ENCODE measurements at regions not wholly inside any gene's neighbourhood (a gene's known extent, or its start where the extent isn't known, plus 50 kb on each side); places are given as distances from the start of the nearest gene placed in this dataset.

DNA sequence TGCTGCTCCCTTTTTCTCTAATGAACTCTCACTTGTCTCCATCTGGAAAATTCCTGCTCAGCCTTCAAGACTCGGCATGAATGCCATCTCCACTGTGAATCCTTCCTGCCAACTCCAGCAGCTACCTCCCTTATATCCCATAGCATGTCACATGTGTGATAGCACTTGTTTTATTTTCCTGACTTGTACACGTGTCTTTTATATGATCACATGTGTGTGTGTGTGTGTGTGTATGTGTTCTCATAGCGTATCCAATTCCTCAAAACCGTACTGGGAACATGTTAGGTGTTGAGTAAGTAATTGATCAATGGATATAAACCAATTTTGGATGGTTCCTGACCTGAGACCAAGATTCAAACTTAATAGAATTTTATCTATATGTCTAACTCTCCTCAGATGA lies 1107.7 kb downstream of the GALC start:
- peaks cover 0 to 1% (median 0%) of the 10 kb centered on the region in 4 donors for H3K9me3 ChIP-seq (ENCODE audit: control insufficient read depth in 4 of 4, low read length in 3 of 4)
- TF ChIP-seq RXRA (IDR thresholded peaks at IDR 0.05) (no peak), FOXA2 (IDR thresholded peaks at IDR 0.05) (no peak), JUND (IDR thresholded peaks at IDR 0.05) (no peak), CTCF (IDR thresholded peaks at IDR 0.05; ENCODE audit: low read depth, low read length, missing input control) (no peak), YY1 (IDR thresholded peaks at IDR 0.05) (no peak), HNF4G (IDR thresholded peaks at IDR 0.05) (no peak), FOXA1 (IDR thresholded peaks at IDR 0.05) (no peak), GABPA (IDR thresholded peaks at IDR 0.05 in 1 of 2, conservative IDR thresholded peaks at IDR 0.05 in 1 of 2) (no peak), REST (IDR thresholded peaks at IDR 0.05) (no peak), NR2F2 (IDR thresholded peaks at IDR 0.05) (no peak), RAD21 (IDR thresholded peaks at IDR 0.05) (no peak)
- TF ChIP-seq, protein P1, sequence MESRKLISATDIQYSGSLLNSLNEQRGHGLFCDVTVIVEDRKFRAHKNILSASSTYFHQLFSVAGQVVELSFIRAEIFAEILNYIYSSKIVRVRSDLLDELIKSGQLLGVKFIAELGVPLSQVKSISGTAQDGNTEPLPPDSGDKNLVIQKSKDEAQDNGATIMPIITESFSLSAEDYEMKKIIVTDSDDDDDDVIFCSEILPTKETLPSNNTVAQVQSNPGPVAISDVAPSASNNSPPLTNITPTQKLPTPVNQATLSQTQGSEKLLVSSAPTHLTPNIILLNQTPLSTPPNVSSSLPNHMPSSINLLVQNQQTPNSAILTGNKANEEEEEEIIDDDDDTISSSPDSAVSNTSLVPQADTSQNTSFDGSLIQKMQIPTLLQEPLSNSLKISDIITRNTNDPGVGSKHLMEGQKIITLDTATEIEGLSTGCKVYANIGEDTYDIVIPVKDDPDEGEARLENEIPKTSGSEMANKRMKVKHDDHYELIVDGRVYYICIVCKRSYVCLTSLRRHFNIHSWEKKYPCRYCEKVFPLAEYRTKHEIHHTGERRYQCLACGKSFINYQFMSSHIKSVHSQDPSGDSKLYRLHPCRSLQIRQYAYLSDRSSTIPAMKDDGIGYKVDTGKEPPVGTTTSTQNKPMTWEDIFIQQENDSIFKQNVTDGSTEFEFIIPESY (IDR thresholded peaks at IDR 0.05) = no peak
- no peaks in the 10 kb centered on the region for H3K36me3 ChIP-seq (ENCODE audit: control insufficient read depth in 4 of 4, insufficient read depth in 3 of 4, low read depth in 1 of 4, low read length in 3 of 4)
- H3K9ac ChIP-seq (ENCODE audit: low read depth in 1 of 2, low read length in 2 of 2) = no peak overlapping the region
- 87% methylated on average over 4 of the region's 4 CpGs for WGBS
- no peak overlapping the region for H3K4me3 ChIP-seq (ENCODE audit: low read depth in 1 of 3, low read length in 3 of 3)
- no peaks in the 10 kb centered on the region for H3K27me3 ChIP-seq (ENCODE audit: control insufficient read depth in 4 of 4, insufficient read depth in 4 of 4, low read length in 3 of 4)
- no peaks in the 10 kb centered on the region for H3K4me1 ChIP-seq (ENCODE audit: control insufficient read depth in 4 of 4, insufficient read depth in 4 of 4, low read length in 3 of 4)
- DNase-seq (ENCODE audit: low spot score) = no peak
- H3K27ac ChIP-seq (ENCODE audit: low read depth in 1 of 2, low read length in 2 of 2) = no peak overlapping the region

GRCh38 chr14:86884498-86884897 lies 1108.5 kb downstream of the GALC start:
- DNase-seq (ENCODE audit: low spot score) = no peak
- no peak for TF ChIP-seq FOXA1 (IDR thresholded peaks at IDR 0.05)
- TF ChIP-seq, protein P1 (IDR thresholded peaks at IDR 0.05) = no peak
- TF ChIP-seq CTCF (IDR thresholded peaks at IDR 0.05; ENCODE audit: low read depth, low read length, missing input control) = no peak
- no peak for TF ChIP-seq FOXA2 (IDR thresholded peaks at IDR 0.05)
- no peak for TF ChIP-seq HNF4G (IDR thresholded peaks at IDR 0.05)
- no peak for TF ChIP-seq REST (IDR thresholded peaks at IDR 0.05)
- no peak for TF ChIP-seq EGR1 (IDR thresholded peaks at IDR 0.05; ENCODE audit: low read depth in 2 of 2)
- no peak for TF ChIP-seq GABPA (IDR thresholded peaks at IDR 0.05 in 1 of 2, conservative IDR thresholded peaks at IDR 0.05 in 1 of 2)
- TF ChIP-seq SP1 (IDR thresholded peaks at IDR 0.05) = no peak
- Histone ChIP-seq H3K27ac (ENCODE audit: low read depth in 1 of 2, low read length in 2 of 2) (no peak overlapping the region), H3K36me3 (ENCODE audit: control insufficient read depth in 4 of 4, insufficient read depth in 3 of 4, low read depth in 1 of 4, low read length in 3 of 4) (no peaks in the 10 kb centered on the region), H3K4me3 (ENCODE audit: low read depth in 1 of 3, low read length in 3 of 3) (no peak overlapping the region), H3K9me3 (ENCODE audit: control insufficient read depth in 4 of 4, low read length in 3 of 4) (peaks cover 0 to 1% (median 0%) of the 10 kb centered on the region in 4 donors), H3K27me3 (ENCODE audit: control insufficient read depth in 4 of 4, insufficient read depth in 4 of 4, low read length in 3 of 4) (no peaks in the 10 kb centered on the region), H3K9ac (ENCODE audit: low read depth in 1 of 2, low read length in 2 of 2) (no peak overlapping the region), H3K4me1 (ENCODE audit: control insufficient read depth in 4 of 4, insufficient read depth in 4 of 4, low read length in 3 of 4) (no peaks in the 10 kb centered on the region)
